Upper lobe of right lung (tissue), 1 donor: ENCODE measurements at regions not wholly inside any gene's neighbourhood (a gene's known extent, or its start where the extent isn't known, plus 50 kb on each side); places are given as distances from the start of the nearest gene placed in this dataset.

Experiments used
- ATAC-seq: fragments of 200-7000 bp; cut with Tn5 transposase; one replicate; pipeline ENCODE4 v1.9.1; 2020; ENCODE audit warnings: mild to moderate bottlenecking, moderate library complexity
- DNase-seq: peaks from one replicate; pipeline ENCODE4 v3.0.0-alpha.2; 2020
- H3K27ac ChIP-seq: fragments of 200-600 bp; one replicate; pipeline ENCODE4 v1.8.0; 2022
- H3K27me3 ChIP-seq: fragments of 200-600 bp; one replicate; pipeline ENCODE4 v1.8.0; 2022; ENCODE audit warnings: mild to moderate bottlenecking
- H3K36me3 ChIP-seq: fragments of 200-600 bp; one replicate; pipeline ENCODE4 v1.8.0; 2022
- H3K4me1 ChIP-seq: fragments of 200-600 bp; one replicate; pipeline ENCODE4 v1.8.0; 2022
- H3K4me3 ChIP-seq: fragments of 200-600 bp; one replicate; pipeline ENCODE4 v1.8.0; 2022; ENCODE audit warnings: mild to moderate bottlenecking
- H3K9me3 ChIP-seq: fragments of 200-600 bp; one replicate; pipeline ENCODE4 v1.8.0; 2022
- CTCF ChIP-seq: fragments of 200-600 bp; IDR thresholded peaks from one replicate; pipeline ENCODE4 v1.8.0; 2022; ENCODE audit warnings: antibody characterized with exemption
- intact Hi-C: fragments of 100-400 bp; cut with DNase I; formaldehyde crosslinking; loops from one replicate; pipeline ENCODE4 v1.11.0; 2022
- donor health status: DM: no; HTN: yes; CAD: no; lungs with severe emphysema.

DNA sequence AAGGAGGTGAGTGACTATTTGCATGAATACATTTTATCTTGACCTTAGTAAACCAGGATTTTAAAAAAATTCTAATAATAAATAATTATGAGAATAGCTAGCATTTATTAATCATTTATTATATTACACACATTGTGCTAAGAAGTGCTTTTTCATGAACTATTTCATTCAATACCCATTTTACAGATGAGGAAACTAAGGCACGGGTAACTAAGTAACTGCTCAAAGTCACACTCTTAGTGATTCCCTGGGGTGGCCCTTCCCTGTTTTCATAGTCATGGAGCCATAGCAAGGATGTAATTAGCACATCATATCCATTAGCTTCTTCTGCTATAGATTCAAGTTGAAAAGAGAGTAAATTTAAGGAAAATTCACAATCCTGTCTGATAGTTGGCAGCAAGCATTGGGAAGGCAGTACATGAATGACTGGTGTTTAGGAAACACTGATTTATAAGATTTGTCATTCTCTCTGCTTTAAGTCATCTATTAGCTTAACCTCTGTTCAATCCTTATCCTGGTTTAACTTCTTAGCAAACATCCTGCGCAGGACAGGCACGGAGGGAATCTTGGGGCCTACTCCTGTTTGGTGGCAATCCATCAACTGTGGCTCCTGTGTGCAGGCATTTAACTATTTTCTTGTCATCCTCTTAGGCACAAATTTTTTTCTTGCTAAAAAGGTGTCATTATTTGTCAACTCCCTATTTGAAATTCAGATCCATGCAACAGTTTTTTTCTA is 68.3 kb downstream of the RIN2 start:
- Histone ChIP-seq H3K36me3 (no peaks in the 10 kb centered on the region), H3K27me3 (no peaks in the 10 kb centered on the region), H3K27ac (no peak overlapping the region), H3K9me3 (no peaks in the 10 kb centered on the region), H3K4me3 (no peak overlapping the region), H3K4me1 (peaks cover 5% of the 10 kb centered on the region)
- ATAC-seq (no peak), DNase-seq (no peak)
- TF ChIP-seq CTCF: no peak
- intact Hi-C loops: no loop called here

GRCh38 chr20:19827818-19828217 is 69.8 kb downstream of the RIN2 start:
- ATAC-seq (no peak), DNase-seq (no peak)
- no peaks in the 10 kb centered on the region for H3K36me3 ChIP-seq
- H3K4me3 ChIP-seq: no peak overlapping the region
- H3K27ac ChIP-seq: no peak overlapping the region
- H3K27me3 ChIP-seq: no peaks in the 10 kb centered on the region
- H3K9me3 ChIP-seq: no peaks in the 10 kb centered on the region
- peaks cover 5% of the 10 kb centered on the region for H3K4me1 ChIP-seq
- no peak for TF ChIP-seq CTCF
- intact Hi-C loops: no loop called here

- H3K27ac ChIP-seq: no peak overlapping the region
- DNase-seq (no peak), ATAC-seq (peak; percentile 73)
- peaks cover 5% of the 10 kb centered on the region for H3K4me1 ChIP-seq
- H3K36me3 ChIP-seq: no peaks in the 10 kb centered on the region
- TF ChIP-seq CTCF: peak; percentile 14
- intact Hi-C loops: no loop called here
- H3K9me3 ChIP-seq: no peaks in the 10 kb centered on the region
- no peaks in the 10 kb centered on the region for H3K27me3 ChIP-seq
- no peak overlapping the region for H3K4me3 ChIP-seq
These were observed 70.2 kb downstream of the RIN2 start for GRCh38 chr20:19828232-19828631.

DNA sequence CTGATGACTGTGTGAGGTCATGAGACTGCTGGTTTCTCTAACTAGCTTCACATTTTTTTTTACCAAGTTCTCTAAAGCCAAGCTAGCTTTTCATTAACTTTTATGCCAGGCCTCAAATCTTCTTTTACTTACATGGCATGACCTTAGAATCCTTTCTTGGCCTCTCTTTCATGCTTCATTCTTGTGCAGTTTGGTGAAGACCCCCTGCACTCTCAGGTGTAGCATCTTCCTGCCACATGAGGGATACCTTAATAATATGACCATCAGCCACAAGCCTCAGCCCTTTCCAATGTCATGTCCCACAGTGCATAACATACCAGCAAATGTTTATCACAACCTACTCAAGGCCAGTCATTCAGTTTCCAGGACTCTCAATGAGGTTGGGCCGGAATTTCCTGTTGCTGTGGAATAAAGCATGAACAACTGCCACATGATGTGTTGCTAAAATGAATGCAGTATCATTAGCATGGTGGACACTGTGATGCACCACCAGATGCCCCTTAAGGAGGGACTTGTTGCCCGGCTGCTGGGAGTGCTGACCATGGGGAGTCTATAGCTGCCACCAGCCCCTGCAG is 72.2 kb downstream of the RIN2 start:
- TF ChIP-seq CTCF: no peak
- no peaks in the 10 kb centered on the region for H3K9me3 ChIP-seq
- H3K27ac ChIP-seq: no peak overlapping the region
- H3K27me3 ChIP-seq: no peaks in the 10 kb centered on the region
- DNase-seq (no peak), ATAC-seq (no peak)
- H3K4me3 ChIP-seq: no peak overlapping the region
- H3K36me3 ChIP-seq: no peaks in the 10 kb centered on the region
- intact Hi-C loops: no loop called here
- H3K4me1 ChIP-seq: peaks cover 5% of the 10 kb centered on the region

DNA sequence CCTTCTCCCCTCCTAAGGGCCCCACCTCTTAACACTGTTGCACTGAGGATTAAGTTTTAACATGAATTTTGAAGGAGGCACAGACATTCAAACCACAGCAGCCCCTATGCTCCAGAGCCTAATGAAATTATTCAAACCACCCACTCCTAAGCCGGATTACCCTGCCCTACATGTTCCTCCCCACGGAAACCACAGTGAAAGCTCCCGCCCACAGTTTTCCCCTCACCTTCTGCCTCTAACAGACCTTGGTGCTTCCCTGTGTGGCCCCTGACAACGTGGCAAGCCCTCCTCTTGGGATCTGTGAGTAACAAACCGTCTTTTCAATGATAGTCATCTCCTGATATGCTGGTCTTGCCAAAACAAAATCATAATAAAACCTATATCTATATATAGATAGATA is 74.8 kb downstream of the RIN2 start:
- Histone ChIP-seq H3K27me3 (no peaks in the 10 kb centered on the region), H3K4me3 (no peak overlapping the region), H3K36me3 (no peaks in the 10 kb centered on the region), H3K27ac (no peak overlapping the region), H3K4me1 (peaks cover 2% of the 10 kb centered on the region), H3K9me3 (no peaks in the 10 kb centered on the region)
- TF ChIP-seq CTCF: no peak
- ATAC-seq (no peak), DNase-seq (no peak)
- intact Hi-C loops: no loop called here
